ENCODE measurements at regions not wholly inside any gene's neighbourhood (a gene's known extent, or its start where the extent isn't known, plus 50 kb on each side); places are given as distances from the start of the nearest gene placed in this dataset.

GRCh38 chr18:60984510-60984909, 348.7 kb upstream of the CDH20 start:
- no peaks in the 10 kb centered on the region for H3K27me3 ChIP-seq (ENCODE audit: control insufficient read depth, insufficient read depth, low read length)
- H3K36me3 ChIP-seq (ENCODE audit: control insufficient read depth, insufficient read depth, low read length), result no peaks in the 10 kb centered on the region
- H3K9ac ChIP-seq (ENCODE audit: low read depth, low read length), result no peak overlapping the region
- no peak overlapping the region for H3K4me3 ChIP-seq (ENCODE audit: low read depth, low read length)
- H3K9me3 ChIP-seq (ENCODE audit: control insufficient read depth, insufficient read depth, low read length), result peaks cover 6% of the 10 kb centered on the region
- no peaks in the 10 kb centered on the region for H3K4me1 ChIP-seq (ENCODE audit: control insufficient read depth, insufficient read depth, low read length)

- Histone ChIP-seq H3K9ac (ENCODE audit: low read depth, low read length) (no peak overlapping the region), H3K4me1 (ENCODE audit: control insufficient read depth, insufficient read depth, low read length) (no peaks in the 10 kb centered on the region), H3K4me3 (ENCODE audit: low read depth, low read length) (no peak overlapping the region), H3K36me3 (ENCODE audit: control insufficient read depth, insufficient read depth, low read length) (no peaks in the 10 kb centered on the region), H3K27me3 (ENCODE audit: control insufficient read depth, insufficient read depth, low read length) (no peaks in the 10 kb centered on the region), H3K9me3 (ENCODE audit: control insufficient read depth, insufficient read depth, low read length) (peaks cover 12% of the 10 kb centered on the region)
Observed at GRCh38 chr18:60987963-60988362, 345.3 kb upstream of the CDH20 start.

DNA sequence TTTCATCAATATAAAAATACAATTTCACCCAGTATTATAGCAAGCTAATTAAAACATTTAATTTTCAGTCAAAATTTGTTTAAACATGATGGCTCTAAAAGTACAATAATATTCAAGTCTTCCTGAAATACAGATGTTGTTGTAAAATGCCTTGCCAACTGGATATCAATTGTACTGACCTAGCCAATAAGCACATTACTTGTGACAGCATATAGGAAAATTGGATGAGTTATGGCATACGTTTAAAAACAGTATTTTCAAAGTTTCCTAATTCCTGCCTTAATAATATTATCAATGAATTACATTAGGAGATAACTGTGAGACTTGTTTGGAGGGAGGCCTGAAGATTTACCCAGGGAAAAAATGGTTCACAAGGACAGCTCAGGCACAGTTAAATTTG, 336.9 kb upstream of the CDH20 start:
- Histone ChIP-seq H3K4me1 (ENCODE audit: control insufficient read depth, insufficient read depth, low read length) (no peaks in the 10 kb centered on the region), H3K4me3 (ENCODE audit: low read depth, low read length) (no peak overlapping the region), H3K36me3 (ENCODE audit: control insufficient read depth, insufficient read depth, low read length) (no peaks in the 10 kb centered on the region), H3K9ac (ENCODE audit: low read depth, low read length) (no peak overlapping the region), H3K9me3 (ENCODE audit: control insufficient read depth, insufficient read depth, low read length) (peaks cover 6% of the 10 kb centered on the region), H3K27me3 (ENCODE audit: control insufficient read depth, insufficient read depth, low read length) (no peaks in the 10 kb centered on the region)

DNA sequence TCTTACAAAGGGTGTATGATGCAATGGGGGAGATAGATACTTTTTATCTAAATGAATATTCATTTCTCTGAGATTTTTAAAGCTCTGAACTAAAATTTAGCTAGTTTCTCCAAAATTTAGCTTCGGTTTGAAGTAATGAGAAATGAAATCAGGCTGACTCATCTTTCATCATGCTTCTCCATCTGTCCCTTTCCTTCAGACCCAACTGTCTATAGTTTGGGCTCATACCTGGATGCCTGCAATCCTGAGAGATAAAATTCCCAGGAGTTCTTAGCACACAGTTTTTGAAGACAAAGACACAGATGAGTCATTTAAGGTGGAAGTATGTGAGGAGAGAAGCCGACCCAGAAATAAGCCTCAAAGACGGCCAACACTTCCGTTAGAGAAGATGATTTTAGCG, 336.4 kb upstream of the CDH20 start:
- no peaks in the 10 kb centered on the region for H3K4me1 ChIP-seq (ENCODE audit: control insufficient read depth, insufficient read depth, low read length)
- no peak overlapping the region for H3K9ac ChIP-seq (ENCODE audit: low read depth, low read length)

DNA sequence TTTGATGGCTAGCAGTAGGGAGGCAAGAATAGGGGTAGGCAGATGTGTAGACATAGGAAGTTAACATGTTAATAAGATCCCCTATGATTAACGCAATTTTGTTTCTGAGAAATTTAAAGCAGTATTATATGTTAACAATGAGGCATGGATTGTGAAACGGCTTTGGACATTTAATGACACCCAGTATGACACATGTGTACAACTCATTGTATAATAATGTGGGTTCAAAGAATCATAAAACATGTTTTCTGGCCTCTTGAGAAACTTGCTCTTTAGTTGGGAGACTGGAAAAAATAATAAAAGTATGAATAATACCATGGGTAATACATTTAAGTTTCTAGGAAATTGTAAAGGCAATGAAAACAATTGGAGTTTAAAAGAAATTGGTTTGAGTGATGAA, 332.1 kb upstream of the CDH20 start:
- Histone ChIP-seq H3K4me3 (ENCODE audit: low read depth, low read length) (no peak overlapping the region), H3K9me3 (ENCODE audit: control insufficient read depth, insufficient read depth, low read length) (no peaks in the 10 kb centered on the region), H3K27me3 (ENCODE audit: control insufficient read depth, insufficient read depth, low read length) (no peaks in the 10 kb centered on the region), H3K36me3 (ENCODE audit: control insufficient read depth, insufficient read depth, low read length) (no peaks in the 10 kb centered on the region), H3K9ac (ENCODE audit: low read depth, low read length) (no peak overlapping the region), H3K4me1 (ENCODE audit: control insufficient read depth, insufficient read depth, low read length) (no peaks in the 10 kb centered on the region)

More for the DNA sequence above, 336.4 kb upstream of the CDH20 start:
- H3K36me3 ChIP-seq (ENCODE audit: control insufficient read depth, insufficient read depth, low read length), result no peaks in the 10 kb centered on the region
- no peak overlapping the region for H3K4me3 ChIP-seq (ENCODE audit: low read depth, low read length)
- H3K27me3 ChIP-seq (ENCODE audit: control insufficient read depth, insufficient read depth, low read length), result no peaks in the 10 kb centered on the region
- H3K9me3 ChIP-seq (ENCODE audit: control insufficient read depth, insufficient read depth, low read length), result peaks cover 6% of the 10 kb centered on the region

- Histone ChIP-seq H3K27me3 (ENCODE audit: control insufficient read depth, insufficient read depth, low read length) (no peaks in the 10 kb centered on the region), H3K4me1 (ENCODE audit: control insufficient read depth, insufficient read depth, low read length) (no peaks in the 10 kb centered on the region), H3K4me3 (ENCODE audit: low read depth, low read length) (no peak overlapping the region), H3K9ac (ENCODE audit: low read depth, low read length) (no peak overlapping the region), H3K36me3 (ENCODE audit: control insufficient read depth, insufficient read depth, low read length) (no peaks in the 10 kb centered on the region), H3K9me3 (ENCODE audit: control insufficient read depth, insufficient read depth, low read length) (no peaks in the 10 kb centered on the region)
Observed at GRCh38 chr18:61006687-61007224, 326.5 kb upstream of the CDH20 start.

DNA sequence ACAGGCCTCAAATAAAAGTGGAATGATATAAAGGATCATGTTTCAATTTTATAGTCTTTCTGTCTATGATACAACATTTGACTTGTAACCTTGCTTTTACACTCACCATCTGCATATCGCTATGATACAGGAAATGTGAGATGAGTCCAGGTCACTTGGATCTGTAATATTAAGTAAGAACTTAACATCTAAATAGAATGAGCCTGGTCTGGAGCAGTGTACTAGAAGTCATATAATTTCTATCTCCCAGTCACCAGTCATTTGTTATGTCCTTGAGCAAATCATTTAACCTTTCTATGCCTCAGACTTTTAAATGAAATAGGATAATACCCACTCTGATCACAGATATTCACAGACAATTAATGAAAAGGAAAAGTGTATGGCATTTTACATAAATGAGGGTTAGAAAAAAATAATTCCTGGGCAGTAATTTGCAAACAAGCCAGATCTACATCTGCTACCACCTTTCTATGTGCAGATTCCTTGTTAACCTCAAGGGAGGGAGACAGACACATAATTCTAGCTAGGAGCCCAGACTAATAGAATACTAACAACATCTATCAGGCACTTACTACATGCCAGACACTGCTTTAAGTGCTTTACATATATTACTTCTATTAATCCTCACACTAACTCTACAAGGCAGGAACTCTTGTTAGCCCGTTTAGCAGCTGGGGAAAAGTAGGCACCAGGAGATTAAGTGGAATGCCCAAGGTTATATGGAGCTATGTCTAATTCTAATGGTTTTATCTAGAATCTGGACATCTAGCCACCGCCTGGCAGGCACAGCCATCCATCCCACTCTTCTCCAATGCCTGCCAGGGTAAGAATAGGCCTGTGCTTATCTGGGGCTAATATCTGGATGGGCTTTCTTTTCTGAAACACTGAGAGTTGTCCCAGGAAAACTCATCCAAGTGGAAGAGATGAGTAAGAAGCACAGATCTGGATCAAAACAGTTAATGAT, 313.6 kb upstream of the CDH20 start:
- Histone ChIP-seq H3K9ac (ENCODE audit: low read depth, low read length) (no peak overlapping the region), H3K4me1 (ENCODE audit: control insufficient read depth, insufficient read depth, low read length) (no peaks in the 10 kb centered on the region), H3K4me3 (ENCODE audit: low read depth, low read length) (no peak overlapping the region), H3K36me3 (ENCODE audit: control insufficient read depth, insufficient read depth, low read length) (no peaks in the 10 kb centered on the region), H3K27me3 (ENCODE audit: control insufficient read depth, insufficient read depth, low read length) (no peaks in the 10 kb centered on the region), H3K9me3 (ENCODE audit: control insufficient read depth, insufficient read depth, low read length) (no peaks in the 10 kb centered on the region)

GRCh38 chr18:61025596-61025995, 307.6 kb upstream of the CDH20 start:
- H3K9ac ChIP-seq (ENCODE audit: low read depth, low read length), result no peak overlapping the region
- H3K36me3 ChIP-seq (ENCODE audit: control insufficient read depth, insufficient read depth, low read length), result no peaks in the 10 kb centered on the region
- H3K27me3 ChIP-seq (ENCODE audit: control insufficient read depth, insufficient read depth, low read length), result no peaks in the 10 kb centered on the region
- H3K9me3 ChIP-seq (ENCODE audit: control insufficient read depth, insufficient read depth, low read length), result no peaks in the 10 kb centered on the region
- H3K4me1 ChIP-seq (ENCODE audit: control insufficient read depth, insufficient read depth, low read length), result no peaks in the 10 kb centered on the region
- no peak overlapping the region for H3K4me3 ChIP-seq (ENCODE audit: low read depth, low read length)

DNA sequence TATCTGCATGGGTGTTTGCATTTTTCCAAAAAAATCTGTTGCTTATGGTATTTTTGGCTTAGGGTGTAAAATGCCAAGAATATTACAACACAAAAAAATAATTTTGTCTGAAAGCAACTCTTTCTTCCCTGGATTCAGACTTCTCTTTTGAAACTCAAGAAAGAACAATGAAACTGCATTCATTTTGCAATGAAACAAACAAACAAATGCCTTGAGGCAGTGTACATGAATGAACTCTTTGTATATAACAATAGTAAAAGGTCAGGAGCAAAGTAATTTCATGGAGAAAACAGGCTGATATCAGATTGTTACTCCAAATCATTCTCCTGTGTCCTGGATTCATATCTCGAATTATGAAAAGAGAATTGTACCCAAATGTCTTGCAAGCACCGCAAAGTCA, 301.6 kb upstream of the CDH20 start:
- H3K9me3 ChIP-seq (ENCODE audit: control insufficient read depth, insufficient read depth, low read length), result no peaks in the 10 kb centered on the region

DNA sequence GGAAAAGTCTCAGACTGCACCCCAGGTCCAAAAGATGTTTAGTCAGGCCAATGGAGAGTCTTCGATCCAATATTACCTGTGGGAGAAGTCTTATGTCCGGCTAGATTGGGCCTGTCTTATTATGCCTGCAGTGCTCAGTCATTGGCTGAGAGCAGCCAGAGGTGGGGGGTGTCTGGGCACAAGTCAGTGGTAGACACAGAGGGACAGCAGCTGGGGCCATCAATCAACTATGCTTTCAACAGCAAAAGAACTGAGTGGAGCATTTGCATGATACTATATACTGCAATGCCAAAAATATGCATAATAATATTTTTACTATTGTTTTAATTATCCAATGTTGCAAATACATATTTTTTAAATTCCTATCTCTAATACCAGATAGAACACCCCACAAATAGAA, 298.6 kb upstream of the CDH20 start:
- Histone ChIP-seq H3K9me3 (ENCODE audit: control insufficient read depth, insufficient read depth, low read length) (no peaks in the 10 kb centered on the region), H3K27me3 (ENCODE audit: control insufficient read depth, insufficient read depth, low read length) (no peaks in the 10 kb centered on the region), H3K36me3 (ENCODE audit: control insufficient read depth, insufficient read depth, low read length) (no peaks in the 10 kb centered on the region), H3K4me1 (ENCODE audit: control insufficient read depth, insufficient read depth, low read length) (no peaks in the 10 kb centered on the region), H3K4me3 (ENCODE audit: low read depth, low read length) (no peak overlapping the region), H3K9ac (ENCODE audit: low read depth, low read length) (no peak overlapping the region)

More for the DNA sequence above, 301.6 kb upstream of the CDH20 start:
- no peaks in the 10 kb centered on the region for H3K27me3 ChIP-seq (ENCODE audit: control insufficient read depth, insufficient read depth, low read length)
- H3K36me3 ChIP-seq (ENCODE audit: control insufficient read depth, insufficient read depth, low read length), result no peaks in the 10 kb centered on the region
- H3K9ac ChIP-seq (ENCODE audit: low read depth, low read length), result no peak overlapping the region
- H3K4me1 ChIP-seq (ENCODE audit: control insufficient read depth, insufficient read depth, low read length), result no peaks in the 10 kb centered on the region
- H3K4me3 ChIP-seq (ENCODE audit: low read depth, low read length), result no peak overlapping the region

DNA sequence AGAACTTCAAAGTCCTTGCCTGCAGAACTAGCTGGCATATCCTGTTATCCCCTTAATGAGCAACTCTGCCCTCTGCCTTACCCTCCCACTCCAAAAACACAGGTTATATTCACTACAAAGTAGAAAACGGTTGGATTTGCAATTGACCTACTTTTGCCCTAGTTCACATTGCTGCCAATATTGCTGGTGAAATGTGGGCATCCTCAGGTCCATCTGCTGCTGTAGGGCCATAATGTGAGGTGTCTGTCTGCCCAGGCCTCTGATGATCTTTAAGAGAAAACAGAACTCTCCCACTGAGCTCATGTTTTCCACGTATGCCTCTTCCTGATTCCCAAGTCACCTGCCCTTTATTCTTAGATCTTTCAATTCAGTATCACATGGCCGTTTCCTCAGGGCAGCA, 294.0 kb upstream of the CDH20 start:
- no peak overlapping the region for H3K4me3 ChIP-seq (ENCODE audit: low read depth, low read length)
- H3K9me3 ChIP-seq (ENCODE audit: control insufficient read depth, insufficient read depth, low read length), result no peaks in the 10 kb centered on the region
- H3K36me3 ChIP-seq (ENCODE audit: control insufficient read depth, insufficient read depth, low read length), result no peaks in the 10 kb centered on the region
- H3K27me3 ChIP-seq (ENCODE audit: control insufficient read depth, insufficient read depth, low read length), result no peaks in the 10 kb centered on the region
- H3K9ac ChIP-seq (ENCODE audit: low read depth, low read length), result no peak overlapping the region
- no peaks in the 10 kb centered on the region for H3K4me1 ChIP-seq (ENCODE audit: control insufficient read depth, insufficient read depth, low read length)

DNA sequence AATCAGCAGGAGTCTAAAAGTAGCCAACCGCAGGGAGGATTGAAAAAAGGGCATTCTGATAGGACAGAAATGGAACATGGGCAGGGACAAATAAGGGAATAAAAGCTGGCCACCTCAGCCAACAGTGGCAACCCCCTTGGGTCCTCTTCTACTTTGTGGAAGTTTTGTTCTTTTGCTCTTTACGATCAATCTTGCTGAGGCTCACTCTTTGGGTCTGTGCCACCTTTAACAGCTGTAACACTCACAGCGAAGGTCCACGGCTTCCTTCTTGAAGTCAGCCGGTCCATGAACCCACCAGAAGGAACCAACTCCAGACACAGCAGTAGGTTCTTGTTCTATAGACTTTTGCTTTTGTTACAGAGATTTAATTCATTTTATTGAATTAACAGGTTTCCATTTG, 285.4 kb upstream of the CDH20 start:
- H3K9me3 ChIP-seq (ENCODE audit: control insufficient read depth, insufficient read depth, low read length), result no peaks in the 10 kb centered on the region
- H3K4me3 ChIP-seq (ENCODE audit: low read depth, low read length), result no peak overlapping the region
- no peaks in the 10 kb centered on the region for H3K27me3 ChIP-seq (ENCODE audit: control insufficient read depth, insufficient read depth, low read length)
- no peaks in the 10 kb centered on the region for H3K36me3 ChIP-seq (ENCODE audit: control insufficient read depth, insufficient read depth, low read length)
- no peaks in the 10 kb centered on the region for H3K4me1 ChIP-seq (ENCODE audit: control insufficient read depth, insufficient read depth, low read length)
- H3K9ac ChIP-seq (ENCODE audit: low read depth, low read length), result no peak overlapping the region

Measured in iPS-15b (cell line).